GM04503 (cell line): ENCODE measurements at regions not wholly inside any gene's neighbourhood (a gene's known extent, or its start where the extent isn't known, plus 50 kb on each side); places are given as distances from the start of the nearest gene placed in this dataset.

ENCODE experiments used
- DNase-seq: peaks from one replicate; pipeline ENCODE4 v3.0.0-alpha.2; 2012; ENCODE audit warnings: low read depth

DNA sequence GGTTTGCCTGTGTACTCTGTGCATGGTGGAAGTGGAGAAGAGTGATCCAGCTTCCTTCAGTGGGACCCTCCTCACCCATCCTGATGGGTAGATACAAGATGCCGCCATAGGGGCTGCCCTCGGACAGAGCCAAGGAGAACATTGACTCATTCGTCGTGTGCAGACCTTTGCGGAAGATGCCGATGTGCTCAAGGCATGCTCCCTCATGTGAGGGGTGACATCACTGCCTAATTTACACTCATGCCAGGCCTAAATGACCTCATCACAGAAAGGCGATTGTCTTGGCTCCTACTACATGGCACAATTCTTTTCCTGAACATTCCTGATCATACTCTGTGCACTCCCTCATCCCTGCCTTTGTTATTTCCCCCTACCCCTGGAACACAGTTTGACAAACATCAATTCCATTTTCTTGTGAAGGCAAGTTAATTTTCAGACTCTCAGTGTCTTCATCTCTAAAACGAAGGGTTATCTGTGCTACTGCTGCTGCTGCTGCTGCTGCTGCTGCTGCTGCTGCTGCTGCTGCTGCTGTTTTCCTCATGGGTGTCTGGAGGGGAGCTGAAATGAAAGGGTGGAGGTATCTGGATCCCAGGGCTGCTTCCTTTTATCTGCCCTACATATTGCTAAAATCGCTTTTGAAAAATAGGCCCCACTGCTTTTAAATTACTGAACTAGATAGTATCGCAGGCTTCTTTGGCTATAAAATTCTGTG, 146.5 kb upstream of the ARGLU1 start:
- peak; percentile 25 for DNase-seq

DNA sequence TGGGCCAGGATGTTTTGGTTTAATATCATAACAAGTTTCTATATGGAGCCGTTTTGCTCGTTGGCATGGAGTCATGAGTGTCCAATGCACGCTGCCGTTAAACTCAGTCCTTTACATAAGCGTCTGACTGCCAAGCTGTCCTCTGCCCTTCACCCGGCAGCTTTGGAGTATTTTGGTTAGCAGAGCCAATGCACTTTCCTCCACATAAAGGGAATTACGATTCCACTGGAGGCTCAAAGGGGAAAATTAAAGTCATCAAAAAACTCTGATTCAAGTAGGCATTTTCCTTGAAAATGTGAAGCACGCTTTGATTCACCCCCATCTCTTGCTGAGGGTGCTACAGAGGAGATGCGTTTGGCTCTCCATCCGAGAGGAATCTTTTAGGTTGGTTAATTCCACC, 144.4 kb upstream of the ARGLU1 start:
- DNase-seq, result no peak

DNA sequence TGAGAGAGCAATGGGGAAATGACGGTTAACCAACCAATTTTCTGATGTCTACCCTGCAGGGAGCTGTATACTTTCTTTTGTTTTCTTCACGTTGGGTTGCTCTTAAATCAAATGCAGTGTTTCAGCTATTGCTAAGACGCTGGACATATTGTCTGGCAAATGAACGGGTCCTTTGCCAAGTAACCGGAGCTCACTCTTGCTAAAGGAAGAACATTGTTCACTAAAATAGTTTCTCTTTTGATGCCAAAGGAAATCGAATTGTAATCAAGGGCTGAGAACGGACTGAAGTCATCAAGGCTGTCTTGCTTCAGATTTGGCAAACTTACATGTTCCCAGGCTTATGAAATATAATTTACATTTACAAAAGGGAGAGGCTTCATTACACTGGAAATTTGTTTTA, 142.3 kb upstream of the ARGLU1 start:
- no peak for DNase-seq

- DNase-seq, result no peak
These were observed 141.6 kb upstream of the ARGLU1 start for GRCh38 chr13:106709522-106709921.

DNA sequence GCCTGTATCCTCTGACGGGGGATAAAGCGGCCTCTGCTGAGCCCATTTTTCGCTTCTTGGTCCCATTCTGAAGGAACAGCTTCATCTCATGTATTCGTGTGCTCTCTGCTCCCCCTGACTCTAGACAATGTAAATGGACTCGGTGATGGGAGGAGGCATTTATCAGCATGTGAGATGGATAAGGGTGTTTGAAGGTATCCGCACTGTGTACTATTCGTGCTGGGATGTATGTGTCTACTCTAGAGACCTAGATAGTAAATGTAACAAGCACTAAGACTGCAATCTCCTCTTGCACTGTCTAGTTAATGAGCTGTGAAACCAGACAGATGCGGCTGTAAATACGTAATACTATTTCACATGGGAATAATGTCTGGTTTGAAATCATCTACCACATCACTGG, 134.6 kb upstream of the ARGLU1 start:
- no peak for DNase-seq

GRCh38 chr13:106701771-106702341, 133.9 kb upstream of the ARGLU1 start:
- no peak for DNase-seq

GRCh38 chr13:106700439-106700838, 132.5 kb upstream of the ARGLU1 start:
- no peak for DNase-seq

DNA sequence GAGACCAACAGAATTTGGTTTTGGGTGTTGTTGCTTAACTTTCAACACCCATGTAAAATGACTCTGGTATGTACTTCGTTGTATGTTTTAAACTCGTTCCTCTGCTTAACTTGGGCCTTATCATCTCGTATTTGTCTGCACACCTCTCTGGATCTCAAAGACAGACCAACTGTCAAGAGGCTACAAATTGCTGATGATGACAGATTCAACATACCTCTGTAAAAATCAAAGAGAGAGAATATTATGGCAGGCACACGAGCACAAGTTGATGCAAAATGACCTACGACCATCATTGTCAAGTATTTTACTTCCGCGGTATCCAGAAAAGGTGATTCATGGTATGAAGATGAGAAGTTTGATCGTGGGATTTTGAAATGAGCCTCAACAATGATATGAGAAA, 132.1 kb upstream of the ARGLU1 start:
- DNase-seq, result no peak

GRCh38 chr13:106699311-106699710, 131.4 kb upstream of the ARGLU1 start:
- no peak for DNase-seq

GRCh38 chr13:106696719-106697118, 128.8 kb upstream of the ARGLU1 start:
- DNase-seq, result no peak

- DNase-seq, result no peak
These were observed 128.2 kb upstream of the ARGLU1 start for GRCh38 chr13:106696140-106696539.

DNA sequence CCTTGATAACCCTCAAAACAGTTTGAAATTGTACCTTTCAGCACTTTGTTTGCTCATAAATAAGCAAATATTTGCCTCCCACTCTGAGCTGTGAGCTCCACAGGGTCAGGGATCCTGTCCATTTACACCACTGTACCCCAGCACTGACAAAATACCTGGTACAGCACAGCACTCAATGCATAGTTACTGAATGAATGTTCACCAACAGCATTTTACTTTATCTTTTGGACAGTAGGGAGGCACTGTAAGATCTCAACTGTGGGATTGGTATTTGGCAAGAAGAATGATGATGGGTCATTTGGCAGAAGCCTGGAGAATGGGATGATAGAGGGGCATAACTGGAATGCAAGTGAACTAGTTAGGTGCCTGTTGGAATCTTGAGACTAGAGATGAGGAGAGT, 127.2 kb upstream of the ARGLU1 start:
- DNase-seq, result no peak

- no peak for DNase-seq
These were observed 123.9 kb upstream of the ARGLU1 start for GRCh38 chr13:106691861-106692260.

GRCh38 chr13:106691341-106691740, 123.4 kb upstream of the ARGLU1 start:
- DNase-seq, result no peak

GRCh38 chr13:106690779-106691178, 122.8 kb upstream of the ARGLU1 start:
- DNase-seq, result no peak

GRCh38 chr13:106689906-106690305, 122.0 kb upstream of the ARGLU1 start:
- DNase-seq, result no peak

- DNase-seq, result no peak
These were observed 121.0 kb upstream of the ARGLU1 start for GRCh38 chr13:106688940-106689339.

DNA sequence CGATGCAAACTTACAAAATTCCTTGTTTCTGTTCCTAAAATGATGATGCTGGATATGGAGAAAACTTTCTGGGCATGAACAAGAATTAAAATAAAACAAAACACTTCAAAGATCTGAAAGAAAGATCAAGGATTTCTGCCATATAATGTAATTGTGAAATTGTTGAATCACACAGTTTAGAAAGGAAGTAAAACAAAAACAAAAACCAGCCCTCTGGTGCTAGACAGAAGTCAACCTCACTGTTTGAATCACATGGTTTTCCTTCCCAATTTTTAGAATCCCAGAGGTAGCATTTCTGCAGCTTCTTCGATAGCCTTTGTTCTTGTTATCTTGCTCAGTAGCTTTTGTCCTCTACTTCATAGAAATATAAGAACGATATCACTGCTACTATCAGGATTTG, 118.2 kb upstream of the ARGLU1 start:
- no peak for DNase-seq

DNA sequence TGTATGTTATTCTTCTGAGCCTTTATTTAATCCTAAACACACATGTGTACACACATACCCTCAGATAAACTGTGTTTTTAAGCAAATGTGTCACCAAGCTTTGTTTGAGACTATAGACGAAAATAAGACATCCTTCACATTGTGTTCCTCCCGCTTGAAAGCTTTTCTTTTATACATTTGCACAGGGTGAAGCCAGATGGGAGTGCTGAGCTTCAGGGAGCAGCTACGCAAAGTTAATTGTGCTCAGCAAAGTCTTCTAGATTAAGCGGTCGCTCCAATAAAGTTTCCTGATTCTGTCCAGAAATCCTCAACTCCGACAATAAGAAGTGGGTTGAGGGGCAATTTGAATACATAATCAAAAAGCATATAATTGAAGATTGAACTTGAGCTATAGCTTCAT, 117.2 kb upstream of the ARGLU1 start:
- DNase-seq, result no peak

DNA sequence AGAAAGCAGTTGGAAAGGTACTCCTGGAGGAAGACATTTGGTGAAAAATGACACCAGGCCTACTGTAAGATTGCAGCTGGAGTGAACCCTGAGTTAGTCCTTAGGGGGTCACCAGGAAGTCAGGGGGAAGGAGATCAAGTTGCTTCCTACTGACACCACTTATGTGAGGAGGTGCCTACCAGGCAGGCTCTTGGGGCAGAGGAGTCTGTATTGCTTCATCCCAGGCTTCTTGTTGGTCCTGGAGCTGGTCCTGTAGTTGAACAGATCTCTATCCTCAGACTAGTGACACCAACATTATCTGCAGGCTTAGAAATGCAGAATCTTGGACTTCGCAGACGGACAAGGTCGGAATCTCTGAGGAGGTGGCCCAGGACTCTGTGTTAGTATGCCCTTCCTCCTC, 116.0 kb upstream of the ARGLU1 start:
- DNase-seq, result no peak

DNA sequence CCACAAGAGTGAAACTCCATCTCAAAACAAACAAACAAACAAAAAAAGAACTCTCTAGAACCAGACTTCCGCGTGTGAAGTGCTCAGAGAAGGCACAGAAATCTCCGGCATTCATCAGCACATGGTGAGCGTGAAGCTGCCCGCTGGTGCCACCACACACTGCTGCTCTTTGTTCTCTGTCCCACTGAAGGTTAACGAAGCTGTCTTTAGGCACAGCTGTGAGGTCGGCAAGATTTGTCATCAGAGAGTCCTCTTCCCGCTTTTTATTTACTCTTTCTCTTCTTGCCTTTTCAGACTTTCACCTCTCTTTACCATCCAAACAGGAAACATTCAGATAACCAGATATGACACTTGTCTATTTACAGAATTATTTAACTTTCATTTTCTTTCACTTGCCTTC, 115.2 kb upstream of the ARGLU1 start:
- DNase-seq, result no peak

DNA sequence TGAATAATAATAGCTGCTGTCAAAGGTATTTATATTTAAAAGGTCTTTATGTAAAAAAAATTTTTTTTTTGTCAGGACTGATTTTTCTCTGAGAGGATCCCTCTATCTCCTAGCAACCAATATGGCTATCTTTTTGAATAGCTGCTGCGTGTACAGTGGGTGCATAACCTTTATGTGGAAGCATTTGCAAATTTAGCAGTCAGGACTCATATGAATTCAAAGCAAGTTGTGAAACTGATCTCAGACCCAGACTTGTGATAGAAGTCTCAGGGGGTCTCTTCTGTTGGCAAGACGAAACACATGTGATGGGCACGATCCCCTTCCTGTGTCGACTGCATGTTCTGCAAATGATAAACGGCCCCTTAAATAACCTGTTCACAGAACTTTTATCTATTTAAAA, 114.1 kb upstream of the ARGLU1 start:
- DNase-seq, result no peak

DNA sequence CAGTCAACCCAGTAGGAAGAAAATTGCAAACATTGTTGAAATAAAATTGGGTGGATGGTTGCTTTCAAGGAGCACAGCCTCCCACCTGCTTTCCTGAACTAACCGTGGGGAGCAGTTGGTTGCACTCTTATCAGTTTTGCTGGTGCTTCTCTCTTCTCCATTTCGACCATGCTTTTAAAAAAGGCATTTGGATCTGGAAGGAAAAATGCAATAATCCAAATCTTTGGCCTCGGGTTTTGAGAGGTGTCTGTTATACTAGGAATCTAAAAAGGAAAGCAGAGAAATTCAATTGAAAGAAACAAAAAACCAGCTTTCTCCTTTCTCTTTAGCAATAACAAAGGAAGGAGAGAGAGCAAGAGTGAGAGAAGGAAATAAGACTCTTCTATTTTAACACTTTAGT, 113.6 kb upstream of the ARGLU1 start:
- DNase-seq, result no peak

- DNase-seq, result no peak
These were observed 113.0 kb upstream of the ARGLU1 start for GRCh38 chr13:106680796-106681472.
